GM19463 (cell line): ENCODE measurements at regions not wholly inside any gene's neighbourhood (a gene's known extent, or its start where the extent isn't known, plus 50 kb on each side); places are given as distances from the start of the nearest gene placed in this dataset.
A peak's percentile ranks its signal among the peaks of the same experiment; 100 is the strongest.

Experiments
- ATAC-seq: cut with Tn5 transposase; IDR thresholded peaks from one replicate; pipeline ENCODE4 v1.9.1; 2021; ENCODE audit warnings: mild to moderate bottlenecking, moderate library complexity; ENCODE audit not compliant: unreplicated experiment

DNA sequence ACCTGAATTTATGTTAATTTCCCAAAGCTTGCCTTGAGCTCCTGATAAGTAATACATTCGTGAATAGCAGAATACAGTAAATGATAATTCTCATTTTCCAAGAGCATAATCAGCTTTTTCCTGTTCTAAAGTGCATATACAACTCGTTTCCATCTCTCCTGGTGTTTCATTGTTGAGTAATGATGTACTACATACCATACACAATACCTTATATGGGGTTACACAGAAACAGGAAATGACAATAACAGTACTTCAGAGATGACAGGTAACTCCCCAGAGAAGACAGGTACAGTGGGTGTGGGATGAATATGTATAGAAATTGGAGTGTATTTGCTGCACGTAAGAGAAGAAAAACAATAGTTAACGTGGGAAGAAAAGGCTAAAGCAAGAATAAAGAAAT is 287.1 kb downstream of the TENT4A start:
- ATAC-seq: peak; percentile 58

DNA sequence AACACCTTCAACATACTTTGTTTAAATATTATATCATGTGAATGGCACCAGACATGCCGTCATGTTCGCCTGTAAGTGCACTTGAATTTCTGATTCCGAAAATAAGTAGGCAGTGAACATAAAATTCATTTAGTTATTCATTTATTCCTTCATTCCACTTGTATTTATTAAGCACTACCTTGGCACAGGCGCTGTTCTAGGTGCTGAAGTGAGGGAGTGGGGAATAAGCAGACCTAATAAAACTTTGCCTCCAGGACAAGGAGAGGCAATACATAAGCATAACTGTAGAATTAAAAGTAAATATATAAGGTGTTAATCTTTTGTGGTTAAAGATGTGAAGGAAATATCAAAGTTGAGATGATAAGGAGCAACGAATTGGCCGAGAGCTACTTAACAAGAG is 297.4 kb downstream of the TENT4A start:
- no peak for ATAC-seq

DNA sequence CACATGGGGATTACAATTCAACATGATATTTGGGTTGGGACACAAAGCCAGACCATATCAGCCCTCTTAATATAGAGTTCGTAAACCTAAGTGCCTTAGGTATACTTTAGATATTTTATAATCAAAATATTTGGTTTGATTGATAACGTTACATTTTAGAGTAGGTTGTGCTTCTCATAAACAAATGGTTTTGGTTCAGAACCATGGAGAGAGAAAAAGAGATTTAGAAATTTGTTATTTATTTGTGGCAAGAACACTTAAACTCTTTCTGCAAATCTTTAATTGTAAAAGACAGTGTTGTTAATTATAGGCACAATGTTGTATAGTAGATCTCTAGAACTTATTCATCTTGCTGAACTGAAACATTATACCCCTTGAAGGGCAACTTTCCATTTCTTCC is 298.8 kb downstream of the TENT4A start:
- no peak for ATAC-seq

DNA sequence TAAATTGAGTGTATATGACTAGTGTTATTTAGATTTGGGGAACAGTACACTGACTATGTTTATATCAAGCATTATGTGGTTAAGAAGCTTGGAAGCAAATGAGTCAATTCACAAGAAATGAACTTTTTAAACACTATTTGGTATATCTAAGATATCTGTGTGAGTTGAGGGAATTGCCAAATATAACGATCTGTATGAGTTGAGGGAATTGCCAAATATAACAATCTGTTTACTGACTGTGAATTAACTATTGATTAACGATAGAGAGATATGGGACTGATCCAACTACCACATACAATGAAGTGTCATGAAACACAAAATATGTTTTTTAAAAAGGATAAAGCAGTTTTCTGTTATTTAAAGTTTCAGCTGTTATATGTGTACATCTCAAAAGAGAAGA is 301.4 kb downstream of the TENT4A start:
- ATAC-seq: no peak

DNA sequence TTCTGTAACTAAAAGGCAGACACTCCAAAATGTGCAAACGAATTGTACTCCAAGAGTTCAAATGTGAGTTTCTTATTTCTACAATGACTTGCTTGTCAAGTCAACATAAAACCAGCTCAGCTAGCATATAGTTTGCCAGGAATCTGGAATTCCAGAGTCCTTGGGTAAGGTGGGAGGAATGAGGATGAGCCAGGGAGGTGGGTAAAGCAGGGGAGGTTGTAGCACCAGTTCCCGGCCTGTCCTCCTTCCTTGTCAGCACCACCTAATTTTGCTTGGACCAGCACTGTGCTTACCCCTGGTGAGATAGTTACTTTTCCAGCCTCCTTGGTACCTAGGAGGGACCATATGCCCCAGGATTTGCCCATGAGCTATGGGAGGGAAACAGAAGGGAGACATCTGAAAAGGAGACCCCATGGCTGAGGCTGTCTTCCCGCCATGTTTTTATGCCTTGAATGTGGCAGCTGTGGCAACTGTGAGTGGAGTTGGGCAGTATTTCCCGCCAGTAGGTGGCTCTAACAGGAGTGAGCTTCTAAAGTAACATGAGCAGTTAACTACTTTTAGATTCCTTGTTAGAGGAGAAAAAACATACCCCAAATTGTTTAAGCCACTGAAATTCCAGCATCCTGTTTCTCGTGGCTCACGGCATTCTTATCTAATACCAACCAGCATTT is 302.5 kb downstream of the TENT4A start:
- no peak for ATAC-seq

DNA sequence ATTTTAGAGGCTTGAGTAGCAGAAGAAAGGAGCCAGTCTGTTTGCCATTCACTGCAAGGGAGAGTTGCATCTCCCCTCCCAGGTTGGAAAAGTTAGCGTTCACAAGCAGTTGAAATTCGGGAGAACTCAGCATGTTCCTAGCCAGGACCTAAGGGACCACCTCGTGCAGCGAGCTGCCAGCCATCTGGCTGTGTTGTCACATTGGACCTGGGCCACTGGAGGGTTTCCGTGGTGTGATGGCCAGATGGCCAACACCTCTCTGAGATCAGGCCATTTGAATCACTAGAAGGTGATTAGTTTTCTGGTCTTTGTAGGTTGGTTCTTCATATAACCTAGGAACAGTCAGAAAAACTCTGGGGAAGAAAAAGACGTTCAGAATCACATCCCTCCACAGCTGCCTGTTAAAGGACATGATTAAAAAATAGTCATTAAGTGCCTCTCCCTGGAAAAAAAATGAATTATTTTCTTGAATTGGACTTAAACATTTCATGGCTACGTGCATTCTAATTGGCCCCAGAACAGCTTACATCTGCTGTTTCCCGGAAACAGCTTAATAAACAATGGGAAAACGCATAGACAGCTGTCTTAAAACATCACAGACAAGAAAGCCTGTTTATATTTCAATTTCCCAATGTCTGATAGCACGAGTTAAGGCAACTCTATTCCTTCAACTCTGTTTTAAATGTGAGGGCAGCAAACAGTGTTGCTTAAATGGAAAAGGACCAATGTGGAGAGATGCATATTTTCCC is 303.9 kb downstream of the TENT4A start:
- ATAC-seq: no peak

DNA sequence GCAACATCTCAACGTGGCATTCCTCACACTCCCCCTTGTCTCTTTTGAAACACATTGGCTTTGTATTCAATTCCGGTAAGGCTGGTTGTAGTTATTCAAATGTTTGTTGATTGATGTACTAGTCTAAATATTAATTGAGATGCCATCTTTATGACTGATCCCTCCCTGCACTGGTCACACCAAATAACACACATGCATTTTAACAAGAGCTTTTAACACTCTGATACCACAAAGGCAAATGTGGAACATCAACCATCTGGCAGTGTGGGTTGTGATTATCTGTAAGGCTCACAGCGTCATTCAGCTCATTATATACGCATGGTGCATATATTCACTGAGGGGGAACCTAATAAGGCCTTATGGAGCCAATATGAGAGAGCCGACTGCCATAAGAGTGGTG is 305.0 kb downstream of the TENT4A start:
- ATAC-seq: no peak

DNA sequence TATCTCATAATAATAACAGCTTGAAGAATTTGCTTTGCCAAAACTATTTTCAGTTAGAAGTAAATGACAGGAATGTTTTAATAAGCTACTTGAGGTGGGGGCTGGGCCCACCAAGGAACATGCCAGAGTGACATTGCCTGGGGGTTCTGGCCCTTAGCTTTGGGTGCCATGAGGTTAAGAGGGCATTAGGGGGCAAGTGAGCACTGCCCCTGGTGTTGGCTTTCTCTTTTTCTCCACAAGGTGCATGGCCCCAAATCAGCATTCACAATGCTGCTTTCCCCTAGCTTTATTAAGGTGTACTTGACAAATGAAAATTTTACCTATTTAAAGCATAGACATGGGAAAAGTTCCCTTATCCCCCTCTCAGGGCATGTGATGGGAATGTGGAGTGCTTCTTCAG is 305.4 kb downstream of the TENT4A start:
- no peak for ATAC-seq

DNA sequence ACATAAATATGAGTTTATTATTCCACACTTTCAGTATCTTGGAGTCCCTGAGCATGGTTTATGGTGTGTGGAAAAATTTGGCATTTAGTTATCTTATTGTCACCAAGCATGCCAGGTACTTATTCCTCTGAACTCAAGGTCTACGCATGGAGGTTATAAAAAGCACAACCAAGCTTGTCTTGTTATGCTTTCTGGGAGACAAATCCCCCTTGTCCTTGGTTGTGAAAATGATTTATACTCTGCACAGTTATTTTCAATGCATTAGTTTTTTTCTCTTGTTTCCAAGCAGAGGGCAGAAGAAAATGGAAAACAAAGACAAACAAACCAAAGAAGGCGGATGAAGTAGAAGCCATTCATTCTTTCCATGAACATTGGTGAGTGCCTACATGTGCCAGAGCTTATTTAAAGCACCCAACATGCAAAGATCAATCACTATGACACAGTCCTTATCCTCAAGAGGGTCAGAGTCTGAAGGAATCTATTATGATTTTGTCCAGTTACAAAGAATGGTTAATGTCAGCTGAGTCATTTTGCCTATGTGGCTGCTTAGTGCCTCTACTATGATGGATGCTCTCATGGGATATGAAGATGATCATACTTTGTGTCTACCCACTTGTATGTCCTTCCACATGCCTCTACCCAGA is 323.1 kb downstream of the TENT4A start:
- no peak for ATAC-seq

DNA sequence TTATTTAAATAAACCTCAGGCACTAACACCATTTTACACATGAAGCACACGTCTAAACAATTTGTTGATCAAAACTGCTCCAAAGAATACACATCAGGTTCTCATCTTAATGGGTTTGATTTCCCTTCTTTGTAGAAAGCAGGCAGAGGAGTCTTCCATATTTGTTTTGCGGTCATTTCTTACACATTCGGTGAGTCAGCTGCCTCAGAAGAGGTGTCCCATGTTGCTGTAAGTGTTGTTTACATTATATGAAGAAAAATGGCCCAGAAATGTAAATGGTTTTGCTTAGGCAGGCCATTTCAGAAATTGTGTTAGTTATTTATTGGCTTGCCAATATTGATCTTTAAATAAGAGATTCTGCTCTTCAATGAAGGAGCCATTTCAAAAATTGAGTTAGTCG is 325.8 kb downstream of the TENT4A start:
- ATAC-seq: no peak

DNA sequence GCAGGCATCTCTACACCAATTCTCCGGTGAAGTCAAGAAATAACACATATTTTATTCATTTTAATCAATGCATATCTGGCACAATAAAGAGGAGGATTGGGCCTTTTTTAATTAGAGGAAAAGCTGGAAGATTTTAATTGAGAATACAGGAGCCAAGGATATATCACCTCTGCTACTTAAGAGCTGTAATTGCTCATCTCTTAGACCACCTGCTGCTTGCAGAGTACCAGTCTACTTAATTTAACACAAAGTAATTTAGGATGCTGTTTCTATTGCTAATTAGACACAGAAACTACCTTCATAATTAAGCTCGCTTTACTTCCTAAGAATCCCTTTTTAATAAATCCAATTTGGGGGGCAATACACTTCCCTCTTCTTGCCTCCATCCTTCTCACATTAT is 326.9 kb downstream of the TENT4A start:
- ATAC-seq: no peak

DNA sequence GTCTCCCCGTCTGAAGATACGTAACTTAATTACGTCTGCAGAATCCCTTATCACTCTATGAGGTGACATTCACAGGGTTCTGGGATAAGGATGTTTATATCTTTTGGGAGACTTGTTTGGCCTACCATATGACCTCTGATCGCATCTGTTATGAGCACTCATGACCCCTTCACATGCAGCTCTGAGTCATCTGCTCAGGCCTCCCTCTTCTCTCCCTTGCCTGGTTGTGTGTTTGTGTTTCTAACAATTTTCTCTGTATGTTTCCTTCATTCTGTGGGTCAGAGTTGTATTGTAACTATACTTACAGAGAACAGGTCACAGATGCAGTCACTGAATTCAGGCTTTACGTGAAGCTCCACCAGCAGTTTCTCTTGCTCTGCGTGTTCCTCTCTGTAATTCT is 330.6 kb downstream of the TENT4A start:
- no peak for ATAC-seq

DNA sequence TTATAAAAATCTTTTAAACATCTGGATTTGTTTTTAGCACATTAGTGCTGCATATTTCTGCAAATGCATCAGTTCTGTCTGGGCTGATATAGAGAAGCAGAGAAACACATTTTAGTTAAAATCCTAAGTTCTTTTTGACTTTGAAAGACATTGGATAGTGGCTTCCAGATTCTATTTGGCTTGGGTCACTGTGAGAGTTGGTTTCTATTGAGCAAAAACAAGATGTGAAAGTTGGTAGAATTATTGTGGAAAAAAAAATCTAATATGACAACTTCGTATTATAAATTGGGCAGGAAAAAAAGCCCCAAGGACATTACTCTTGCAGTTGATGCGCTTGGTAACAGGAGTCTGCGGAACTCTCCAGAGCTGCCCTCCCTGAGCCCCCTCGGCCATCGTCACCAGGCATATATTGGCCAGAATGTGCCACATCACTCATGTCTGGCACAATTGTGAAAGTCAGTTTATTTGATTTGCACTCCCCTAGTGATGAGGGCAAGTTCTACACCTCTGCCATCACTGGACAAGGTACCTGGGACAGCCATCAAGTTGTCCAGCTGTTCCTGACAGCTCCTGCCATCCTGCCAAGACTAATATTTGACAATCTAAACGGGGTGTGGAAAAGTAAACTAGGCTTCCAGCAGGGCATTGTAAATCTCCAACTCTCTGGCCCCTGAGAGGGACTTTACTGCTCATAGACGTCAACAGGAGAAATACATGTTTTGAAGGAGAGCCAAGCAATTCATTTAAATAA is 334.5 kb downstream of the TENT4A start:
- no peak for ATAC-seq

DNA sequence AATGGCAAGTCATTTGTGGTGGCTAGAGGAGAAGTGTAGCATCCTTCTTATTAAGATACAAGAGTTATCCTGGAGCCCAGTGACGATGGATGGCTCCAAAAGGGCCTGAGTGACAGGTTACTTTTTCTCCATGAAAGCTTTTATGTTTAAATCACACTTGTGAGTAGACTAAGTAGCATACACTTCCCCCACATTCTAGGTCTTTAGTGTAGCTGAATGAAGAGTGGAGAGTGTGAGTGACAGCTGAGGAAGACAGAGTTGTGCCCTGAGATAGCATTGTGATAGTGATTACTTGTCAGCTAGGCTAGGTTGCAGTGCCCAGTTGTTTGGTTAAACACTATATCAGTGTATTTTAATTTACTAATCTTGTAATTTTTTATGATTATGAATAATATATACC is 337.8 kb downstream of the TENT4A start:
- ATAC-seq: no peak

DNA sequence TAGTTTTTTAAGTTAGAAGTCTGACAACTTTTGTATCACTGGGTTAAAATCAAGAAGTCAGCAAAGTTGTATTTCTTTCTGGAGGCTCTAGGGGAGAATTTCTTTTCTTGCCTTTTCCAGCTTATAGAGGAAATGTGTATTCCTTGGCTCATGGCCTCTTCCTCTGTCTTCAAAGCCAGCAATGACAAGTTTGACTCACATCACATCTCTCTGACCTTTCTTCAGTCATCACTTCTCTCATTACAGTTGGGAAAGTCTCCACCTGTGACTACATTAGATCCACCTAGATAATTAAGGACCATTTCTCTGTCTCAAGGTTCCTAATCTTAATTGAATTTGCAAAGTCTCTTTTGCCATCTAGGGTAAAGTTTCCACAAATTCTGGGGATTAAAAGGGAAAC is 339.9 kb downstream of the TENT4A start:
- no peak for ATAC-seq

DNA sequence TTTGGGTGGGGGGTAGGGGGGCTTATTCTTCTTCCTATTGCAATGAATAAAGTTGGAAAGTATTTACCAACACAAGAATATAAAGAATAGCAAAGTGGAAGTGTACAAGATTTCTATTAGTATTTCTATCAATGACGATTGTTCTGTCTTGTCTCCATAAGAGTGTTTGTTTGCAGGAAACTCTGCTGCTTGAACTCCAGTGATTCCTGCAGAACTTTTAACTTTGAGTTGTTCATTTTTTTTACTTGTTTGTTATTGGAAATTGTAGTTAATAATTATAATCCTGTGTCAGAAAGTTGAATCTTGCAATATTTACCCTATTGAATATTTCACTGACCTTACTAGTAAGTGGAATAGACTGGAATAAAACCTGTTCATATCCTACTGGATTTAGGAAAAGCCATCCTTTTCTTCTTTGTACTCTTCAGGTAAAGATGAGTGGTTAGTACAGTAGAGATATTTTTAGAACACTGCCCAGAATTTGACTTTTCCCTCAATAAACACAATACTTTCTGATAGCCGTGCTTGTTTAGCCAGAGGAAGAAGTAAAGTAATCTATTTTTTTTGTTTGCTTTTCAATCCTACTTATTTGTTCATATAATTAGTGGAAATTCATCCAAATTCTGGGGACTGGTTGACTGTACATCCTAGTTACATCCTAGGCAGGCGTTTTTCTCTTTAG is 340.4 kb downstream of the TENT4A start:
- ATAC-seq: no peak

DNA sequence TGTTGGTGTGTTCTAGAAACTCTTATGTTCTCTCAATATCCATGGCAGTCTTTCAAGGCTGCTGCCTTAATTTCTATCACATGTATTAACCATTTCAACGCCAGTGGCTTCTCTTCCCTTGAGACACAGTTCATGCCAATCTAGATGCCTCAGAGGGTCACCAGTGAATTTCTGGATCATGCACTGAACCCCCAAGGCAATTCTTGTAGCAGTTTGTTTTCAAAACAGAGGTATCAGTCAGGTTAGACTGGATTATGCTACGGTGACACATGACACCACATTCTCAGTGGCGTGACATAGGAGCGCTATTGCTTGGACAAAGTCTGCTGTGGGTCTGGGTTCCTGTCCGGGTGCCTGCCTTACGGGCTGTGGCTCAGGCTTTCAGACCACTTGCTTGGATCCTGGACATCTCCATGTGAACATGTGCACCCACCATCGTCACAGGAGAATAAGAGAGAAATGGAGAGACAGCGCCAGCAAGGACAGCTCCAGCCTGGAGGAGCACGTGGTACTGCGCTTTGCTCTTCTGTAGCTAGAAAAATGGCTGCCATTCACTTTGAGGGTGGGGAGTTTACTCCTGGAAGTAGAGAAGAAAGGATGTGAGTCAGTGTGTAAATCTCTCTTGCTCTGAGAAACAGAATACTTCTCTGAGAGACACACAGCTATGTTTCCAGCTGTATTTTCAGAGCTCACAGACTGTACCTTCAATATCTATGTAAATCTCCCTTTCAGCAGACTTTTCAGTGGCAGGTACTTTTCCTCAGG is 329.3 kb upstream of the ADCY2 start:
- ATAC-seq: no peak

DNA sequence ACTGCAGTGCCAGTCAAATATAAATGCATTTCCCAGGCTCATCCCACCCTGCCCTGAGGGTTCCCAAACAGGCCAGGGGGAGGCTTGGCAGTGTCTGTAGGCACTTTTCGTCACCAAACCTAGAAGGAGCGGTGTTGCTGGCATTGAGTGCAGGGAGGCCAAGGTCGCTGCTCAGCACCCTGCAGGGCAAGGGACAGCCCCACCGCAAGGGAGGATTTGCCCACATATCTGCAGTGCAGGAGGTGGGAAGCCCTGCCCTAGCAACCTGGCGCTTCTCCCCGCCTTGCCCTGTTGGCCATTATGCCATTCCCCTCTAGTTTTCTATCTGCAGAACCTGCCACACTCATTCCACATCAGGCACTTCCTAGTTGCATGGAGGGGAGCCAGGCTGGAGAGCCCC is 327.8 kb upstream of the ADCY2 start:
- ATAC-seq: no peak

DNA sequence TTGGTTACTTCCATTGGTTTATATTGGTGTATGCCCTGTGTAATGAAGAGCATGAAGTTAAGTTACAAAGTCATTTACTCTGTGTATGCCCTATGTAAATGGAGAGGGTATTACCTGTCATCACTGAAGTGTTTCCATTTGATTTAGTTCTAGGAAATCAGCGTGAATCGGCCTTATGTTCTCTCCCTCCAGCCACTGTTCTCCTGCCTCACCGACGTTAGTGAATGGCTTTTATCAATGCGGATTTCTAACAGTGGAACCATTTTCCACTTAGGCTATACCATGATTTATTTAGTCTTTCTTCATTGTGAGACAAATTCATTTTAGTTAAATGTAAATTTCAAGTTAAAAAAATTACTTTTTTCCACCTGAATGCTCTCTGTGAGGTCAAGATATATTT is 327.0 kb upstream of the ADCY2 start:
- ATAC-seq: no peak

DNA sequence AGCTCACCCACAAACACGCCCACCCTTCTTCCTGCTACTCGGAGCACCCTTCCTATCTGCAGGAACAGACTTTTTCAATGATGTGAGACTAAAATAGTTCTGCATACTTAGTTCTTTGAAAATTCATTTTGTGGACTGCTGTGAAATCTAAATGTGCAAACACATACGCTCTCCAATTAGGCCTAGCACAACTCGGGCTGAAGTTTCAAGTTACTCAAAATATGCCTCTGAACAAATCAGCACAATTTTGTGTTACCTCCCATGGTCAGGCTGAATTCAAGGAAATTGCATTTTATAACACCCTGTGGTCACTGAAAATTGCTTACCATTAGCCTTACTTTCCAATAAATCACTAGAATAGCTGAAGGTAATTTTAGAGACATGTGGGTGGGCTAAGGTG is 323.8 kb upstream of the ADCY2 start:
- no peak for ATAC-seq
